ENCODE measurements at regions not wholly inside any gene's neighbourhood (a gene's known extent, or its start where the extent isn't known, plus 50 kb on each side); places are given as distances from the start of the nearest gene placed in this dataset.
A peak's percentile ranks its signal among the peaks of the same experiment; 100 is the strongest.

GRCh38 chr10:111956841-111957240, 226.7 kb downstream of the GPAM start:
- DNase-seq (ENCODE audit: insufficient read length, low spot score) (no peak), FAIRE-seq (no peak)

- DNase-seq (ENCODE audit: insufficient read length, low spot score) (no peak), FAIRE-seq (no peak)
Measured at GRCh38 chr10:111962951-111963350, 220.6 kb downstream of the GPAM start.

GRCh38 chr10:111967116-111967515, 216.4 kb downstream of the GPAM start:
- no peak for DNase-seq (ENCODE audit: insufficient read length, low spot score)
- no peak for FAIRE-seq

DNA sequence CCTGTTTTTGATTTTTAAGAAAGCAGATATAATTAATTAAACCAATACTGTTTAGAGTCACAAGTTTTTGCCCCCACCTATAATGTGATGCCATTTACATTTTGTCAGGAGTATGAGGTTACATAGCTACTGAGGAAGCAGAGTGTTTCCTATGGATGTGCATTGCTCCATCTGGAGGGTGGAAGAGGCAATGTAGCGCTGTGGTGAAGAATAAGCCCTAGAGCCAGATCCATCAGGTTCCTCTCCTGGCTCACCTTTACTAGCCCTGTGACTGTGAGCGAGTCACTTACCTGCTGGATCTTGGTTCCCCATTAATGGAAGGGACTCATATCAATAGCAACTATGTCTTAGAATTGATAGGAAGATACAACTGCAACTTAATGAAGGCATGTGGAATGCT, 216.0 kb downstream of the GPAM start:
- DNase-seq (ENCODE audit: insufficient read length, low spot score): no peak
- no peak for FAIRE-seq

DNA sequence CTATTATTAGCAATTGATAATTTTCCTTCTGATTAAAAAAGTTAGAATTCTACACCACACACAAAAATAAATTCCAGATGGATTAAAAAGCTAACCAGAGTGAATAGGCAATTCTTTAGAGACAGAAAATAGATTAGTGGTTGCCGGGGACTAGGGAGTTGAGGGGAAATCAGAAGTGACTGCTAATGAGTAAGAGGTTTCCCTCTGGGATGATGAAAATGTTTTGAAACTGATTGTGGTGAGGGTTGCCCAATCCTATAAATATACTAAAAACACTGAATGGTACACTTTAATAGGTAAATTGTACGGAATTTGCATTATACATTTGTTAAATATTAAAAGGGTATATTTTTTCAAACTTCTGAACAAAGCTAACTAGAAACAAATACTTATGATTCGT, 214.9 kb downstream of the GPAM start:
- no peak for DNase-seq (ENCODE audit: insufficient read length, low spot score)
- FAIRE-seq: no peak

DNA sequence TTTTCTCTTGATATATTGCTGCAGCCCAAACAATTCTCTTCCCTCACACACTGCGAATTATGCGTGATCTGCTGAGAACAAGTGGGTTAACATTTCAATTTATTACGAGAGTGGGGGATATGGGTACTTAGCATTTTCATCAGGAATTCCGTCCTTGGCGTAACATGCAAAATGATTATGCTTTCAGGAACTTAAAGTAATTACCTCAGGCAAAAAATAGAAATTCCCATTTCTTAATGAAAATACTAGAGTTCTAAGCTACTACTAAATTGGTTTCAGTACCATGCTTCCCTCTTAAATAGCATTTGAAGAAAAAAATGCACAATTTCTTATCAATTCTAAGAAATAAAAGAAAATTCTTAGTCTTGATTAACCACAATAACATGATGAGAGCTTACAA, 213.5 kb downstream of the GPAM start:
- FAIRE-seq: no peak

GRCh38 chr10:111972109-111972508, 211.5 kb downstream of the GPAM start:
- no peak for FAIRE-seq
- no peak for DNase-seq (ENCODE audit: insufficient read length, low spot score)

More for the DNA sequence above, 213.5 kb downstream of the GPAM start:
- DNase-seq (ENCODE audit: insufficient read length, low spot score): no peak

DNA sequence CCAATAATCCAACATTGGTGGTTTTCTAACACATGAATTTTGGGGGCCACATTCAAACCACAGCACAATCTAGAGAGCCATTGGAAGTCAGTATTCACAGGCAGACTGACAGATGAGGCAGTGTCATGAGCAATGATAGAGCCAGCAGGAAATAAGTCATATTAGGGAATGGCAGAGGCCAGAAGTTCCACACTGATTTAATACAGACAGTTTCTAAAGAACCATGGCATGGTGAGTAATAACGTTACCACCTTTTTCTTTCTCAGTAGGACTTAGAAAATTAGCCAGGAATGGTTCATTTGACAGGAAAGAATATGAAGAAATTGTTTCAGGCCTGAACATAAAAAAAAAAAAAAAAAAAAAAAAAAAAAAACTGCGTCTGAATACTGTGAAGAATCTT, 210.3 kb downstream of the GPAM start:
- no peak for DNase-seq (ENCODE audit: insufficient read length, low spot score)
- no peak for FAIRE-seq

GRCh38 chr10:111973826-111974225, 209.7 kb downstream of the GPAM start:
- FAIRE-seq: no peak

GRCh38 chr10:111974325-111974724, 209.2 kb downstream of the GPAM start:
- no peak for FAIRE-seq
- DNase-seq (ENCODE audit: insufficient read length, low spot score): no peak

More at GRCh38 chr10:111973826-111974225, 209.7 kb downstream of the GPAM start:
- DNase-seq (ENCODE audit: insufficient read length, low spot score): no peak

GRCh38 chr10:111976557-111976956, 207.0 kb downstream of the GPAM start:
- FAIRE-seq (no peak), DNase-seq (ENCODE audit: insufficient read length, low spot score) (no peak)

GRCh38 chr10:111984057-111984456, 199.5 kb downstream of the GPAM start:
- no peak for FAIRE-seq
- DNase-seq (ENCODE audit: insufficient read length, low spot score): no peak

DNA sequence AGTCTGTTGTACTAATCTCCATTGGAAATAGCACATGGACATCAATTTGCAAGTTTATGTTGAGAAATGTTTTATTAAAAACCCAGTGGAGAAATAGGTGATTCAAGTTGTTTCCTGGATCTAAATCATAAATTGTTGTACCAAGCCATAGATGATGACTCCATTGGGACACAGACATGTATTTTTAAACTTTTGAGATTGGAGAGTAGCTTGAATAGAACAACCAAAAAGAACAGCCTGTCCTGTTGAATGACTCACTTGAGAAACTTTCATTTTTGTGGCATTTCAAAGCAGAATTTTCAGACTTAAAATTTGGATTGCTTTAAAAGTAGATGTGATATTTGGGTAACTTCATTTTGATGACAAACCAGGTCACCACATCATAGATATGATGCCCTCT, 197.5 kb downstream of the GPAM start:
- FAIRE-seq: no peak

GRCh38 chr10:111988646-111989045, 194.9 kb downstream of the GPAM start:
- no peak for DNase-seq (ENCODE audit: insufficient read length, low spot score)

More for the DNA sequence above, 197.5 kb downstream of the GPAM start:
- DNase-seq (ENCODE audit: insufficient read length, low spot score): no peak

DNA sequence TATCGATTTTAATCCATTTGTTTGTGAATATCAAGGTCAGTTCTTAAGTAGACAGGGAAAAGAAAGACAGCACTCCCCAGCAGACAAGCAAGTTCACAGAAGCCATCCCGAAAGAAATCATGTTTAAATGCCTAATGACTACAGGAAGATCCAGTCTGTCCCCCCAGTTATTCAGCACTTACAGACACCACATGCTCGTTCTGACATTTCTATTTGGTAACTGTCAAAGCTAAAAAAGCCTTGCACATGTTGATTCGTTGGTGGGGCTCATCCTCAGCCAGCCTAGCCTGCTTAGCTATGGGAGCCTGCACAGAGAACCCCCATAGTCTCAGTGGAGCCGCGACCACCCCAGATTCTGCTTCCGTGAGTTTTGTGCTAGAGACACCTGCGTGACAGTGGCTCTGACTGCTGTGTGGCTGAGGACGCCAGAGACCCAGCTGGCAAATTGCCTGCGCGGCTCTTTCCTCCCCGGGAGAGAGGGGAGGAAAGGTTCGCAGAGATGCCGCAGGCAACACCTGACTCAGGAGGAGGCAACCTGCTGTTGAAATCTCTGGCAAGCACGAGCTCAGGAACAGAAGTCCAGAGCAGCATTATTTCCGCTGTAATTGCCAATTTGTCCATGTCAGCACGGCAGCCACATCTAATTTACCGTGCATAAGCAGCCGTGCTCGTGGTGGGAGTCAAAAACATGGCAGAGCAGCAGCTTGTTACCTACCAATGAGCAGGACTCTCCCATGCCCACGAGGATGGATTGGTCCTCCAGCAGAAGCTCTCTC, 194.2 kb downstream of the GPAM start:
- DNase-seq (ENCODE audit: insufficient read length, low spot score) (no peak), FAIRE-seq (no peak)

More at GRCh38 chr10:111988646-111989045, 194.9 kb downstream of the GPAM start:
- FAIRE-seq: no peak

DNA sequence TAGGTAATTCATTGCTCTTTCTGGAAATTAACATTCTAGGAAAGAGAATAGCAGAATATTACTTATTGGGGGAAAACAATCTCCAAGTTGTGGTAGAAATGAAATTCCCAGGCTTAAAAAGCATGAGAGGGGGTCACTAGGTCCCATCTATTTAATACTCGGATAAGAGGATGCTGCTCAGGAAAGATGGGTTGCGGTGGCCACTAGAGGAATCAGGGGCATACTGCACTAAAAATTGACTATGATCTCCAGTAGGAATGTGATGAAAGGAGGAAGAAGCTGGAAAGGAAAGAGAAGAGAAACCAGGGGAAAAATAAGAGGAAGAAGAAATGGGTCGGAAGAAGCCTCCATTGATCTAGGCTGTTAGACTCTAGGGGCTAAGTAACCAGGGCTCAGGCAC, 192.8 kb downstream of the GPAM start:
- FAIRE-seq (no peak), DNase-seq (ENCODE audit: insufficient read length, low spot score) (no peak)

DNA sequence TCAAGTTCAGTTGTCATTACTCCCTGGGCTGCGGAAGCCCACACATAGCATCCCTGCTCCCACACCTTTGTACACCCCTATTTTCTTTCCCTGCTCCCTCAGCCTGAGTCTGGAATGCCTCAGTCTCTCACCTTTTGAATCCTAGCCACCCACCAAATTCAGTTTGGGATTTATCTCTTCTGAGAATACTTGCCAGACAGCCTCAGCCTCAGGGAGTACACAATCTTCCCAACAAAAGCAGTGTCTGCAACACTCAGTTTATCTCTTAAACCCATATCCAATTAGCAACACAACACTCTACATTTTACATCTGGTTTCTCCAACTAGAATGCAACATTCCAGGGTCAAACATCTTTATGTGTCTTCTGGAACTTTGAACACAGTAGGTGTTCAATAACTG, 190.2 kb downstream of the GPAM start:
- DNase-seq (ENCODE audit: insufficient read length, low spot score): no peak
- no peak for FAIRE-seq

DNA sequence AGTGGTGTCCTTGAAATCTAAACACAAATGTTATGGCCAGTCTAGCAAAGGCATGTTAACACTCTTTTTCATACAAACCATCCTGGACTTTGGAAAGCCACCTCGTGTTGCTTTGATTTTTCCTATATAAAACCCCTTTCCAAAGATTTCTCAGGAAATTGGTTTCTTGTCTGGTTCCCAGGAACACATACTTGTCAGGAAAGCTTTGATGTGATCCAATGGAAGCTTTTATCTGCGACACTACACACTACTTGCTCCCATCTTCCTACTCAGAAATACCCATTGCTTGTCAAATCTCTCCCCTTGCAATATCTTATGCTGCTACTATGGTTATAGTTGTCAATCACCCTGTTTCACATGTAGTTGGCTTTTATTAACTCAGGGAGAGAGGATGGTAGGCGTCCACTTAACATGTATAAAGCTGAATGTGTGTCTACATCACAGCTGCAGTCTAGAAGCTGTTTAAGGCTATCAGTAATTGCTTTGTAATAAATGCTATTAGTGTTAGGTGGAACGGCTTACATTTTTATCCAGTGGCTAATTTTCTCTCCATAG, 189.6 kb downstream of the GPAM start:
- DNase-seq (ENCODE audit: insufficient read length, low spot score) (no peak), FAIRE-seq (no peak)

- FAIRE-seq: peak; percentile 67
- peak; percentile 17 for DNase-seq (ENCODE audit: insufficient read length, low spot score)
Measured at GRCh38 chr10:111996103-111996502, 187.5 kb downstream of the GPAM start.

DNA sequence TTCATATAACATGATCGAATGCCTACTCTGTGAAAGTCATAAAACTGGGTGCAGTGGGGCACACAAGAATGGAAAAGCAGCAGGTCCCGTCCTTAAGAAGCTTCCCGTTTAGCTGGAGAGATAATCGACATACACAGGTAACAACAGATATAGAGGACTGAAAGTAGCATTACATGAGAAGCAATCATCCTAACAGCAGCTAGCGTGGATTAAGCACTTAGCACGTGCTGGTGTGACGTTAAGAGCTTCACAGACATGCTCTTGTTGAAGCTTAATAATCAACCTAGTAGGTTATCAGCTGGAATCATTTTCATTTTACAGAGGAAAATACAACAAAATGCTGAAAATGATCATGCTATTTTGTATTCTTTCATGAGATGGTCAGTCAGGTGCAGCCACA, 184.8 kb downstream of the GPAM start:
- FAIRE-seq: no peak
- DNase-seq (ENCODE audit: insufficient read length, low spot score): no peak

- FAIRE-seq: no peak
- DNase-seq (ENCODE audit: insufficient read length, low spot score): no peak
Measured at GRCh38 chr10:111999205-111999914, 184.2 kb downstream of the GPAM start.

DNA sequence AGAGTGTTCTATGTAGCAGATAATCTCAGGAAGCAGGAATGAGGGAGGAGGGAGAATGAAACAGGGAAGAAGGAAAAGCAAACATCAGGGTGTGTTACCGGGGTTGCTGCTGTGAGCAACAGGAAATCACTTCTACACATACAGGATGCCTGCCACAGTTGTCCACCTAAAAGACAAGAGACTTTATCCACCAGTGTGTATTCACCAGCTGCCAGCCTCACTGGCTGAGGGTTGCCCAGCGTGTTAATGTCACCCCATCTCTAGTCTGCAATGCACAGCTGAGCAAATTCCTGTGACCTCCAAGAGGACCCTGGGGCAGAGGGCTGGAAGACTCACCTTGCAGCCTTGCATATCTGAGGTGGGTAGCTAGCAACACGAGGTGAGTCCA, 183.7 kb downstream of the GPAM start:
- FAIRE-seq (no peak), DNase-seq (ENCODE audit: insufficient read length, low spot score) (no peak)

All from GM19239 (cell line).